ENCODE measurements at regions not wholly inside any gene's neighbourhood (a gene's known extent, or its start where the extent isn't known, plus 50 kb on each side); places are given as distances from the start of the nearest gene placed in this dataset.

GRCh38 chr3:177367788-177368187 lies 170.5 kb upstream of the TBL1XR1 start:
- no peak for DNase-seq (ENCODE audit: low read depth in 1 of 2, low spot score in 2 of 2)
- H3K4me1 ChIP-seq (replicated peaks in 1 of 4; ENCODE audit: control insufficient read depth in 3 of 4, insufficient read depth in 4 of 4, low read length in 3 of 4) = no peaks in the 10 kb centered on the region; a peak in 1 of 7 replicates
- no peak overlapping the region for H2AK5ac ChIP-seq (ENCODE audit: low read depth, low read length)
- H3K79me2 ChIP-seq (ENCODE audit: control insufficient read depth in 1 of 2, insufficient read depth in 2 of 2, low read length in 2 of 2) = no peaks in the 10 kb centered on the region
- ChIA-PET CTCF (ENCODE audit: partially characterized antibody) (no interaction called here), POLR2A (ENCODE audit: partially characterized antibody) (interaction anchor here (0.7 to 1.4 kb wide), 2 partner anchors 8 to 209 kb away, joined by 3 to 5 read pairs; no protein-coding TSS in a partner anchor)
- H3K27me3 ChIP-seq (replicated peaks in 1 of 4; ENCODE audit: control insufficient read depth in 3 of 4, extremely low read depth in 1 of 4, insufficient read depth in 3 of 4, low read length in 3 of 4) = no peaks in the 10 kb centered on the region
- H3K4me2 ChIP-seq (ENCODE audit: insufficient read depth in 1 of 2, low read depth in 2 of 2, low read length in 2 of 2) = no peak overlapping the region
- no peak overlapping the region for H4K91ac ChIP-seq (replicated peaks; ENCODE audit: insufficient read length, low read length)
- FAIRE-seq = no peak
- H3K4ac ChIP-seq (replicated peaks; ENCODE audit: insufficient read length, low read depth, low read length) = no peak overlapping the region
- WGBS, 2 experiments (ENCODE audit: extremely low coverage in 1 of 2, insufficient coverage in 1 of 2, insufficient read length in 1 of 2, insufficient replicate concordance in 2 of 2, low coverage in 1 of 2, low lambda C conversion rate in 2 of 2, missing lambda C conversion rate in 1 of 2) = 91% methylated on average over 8 of the region's 8 CpGs; no CpG with 5 or more reads in 1 of the 2 experiments
- no peak overlapping the region for H3K27ac ChIP-seq (ENCODE audit: low read depth, low read length)
- H3K4me3 ChIP-seq (ENCODE audit: extremely low read depth in 1 of 4, insufficient read depth in 2 of 4, low read depth in 3 of 4, low read length in 4 of 4) = no peak overlapping the region
- no peak overlapping the region for H3K23ac ChIP-seq (ENCODE audit: insufficient read length)
- no peaks in the 10 kb centered on the region for H3K36me3 ChIP-seq (ENCODE audit: control insufficient read depth in 2 of 4, insufficient read depth in 4 of 4, low read length in 3 of 4)
- no peak overlapping the region for H2BK5ac ChIP-seq (ENCODE audit: low read depth, low read length)
- no peaks in the 10 kb centered on the region for H4K20me1 ChIP-seq (replicated peaks in 1 of 2; ENCODE audit: control insufficient read depth in 1 of 2, insufficient read depth in 2 of 2, low read length in 2 of 2)
- H3K79me1 ChIP-seq (ENCODE audit: low read depth, low read length) = no peaks in the 10 kb centered on the region
- no peak overlapping the region for H3K9ac ChIP-seq (replicated peaks in 1 of 4; ENCODE audit: extremely low read depth in 1 of 4, low read depth in 3 of 4, low read length in 3 of 4)
- H3K14ac ChIP-seq (ENCODE audit: insufficient read length) = no peak overlapping the region
- H2BK20ac ChIP-seq (ENCODE audit: low read length) = no peak overlapping the region
- H2BK15ac ChIP-seq (ENCODE audit: low read length) = no peak overlapping the region
- no peak overlapping the region for H2BK120ac ChIP-seq (replicated peaks; ENCODE audit: low read depth, low read length)
- no peaks in the 10 kb centered on the region for H3K23me2 ChIP-seq (ENCODE audit: low read depth, low read length)
- no peak overlapping the region for H3K56ac ChIP-seq (replicated peaks; ENCODE audit: insufficient read length, low read depth, low read length)
- H3K9me3 ChIP-seq (ENCODE audit: insufficient read depth in 2 of 2, low read depth in 1 of 2, low read length in 1 of 2) = no peaks in the 10 kb centered on the region
- no peak overlapping the region for H4K8ac ChIP-seq (ENCODE audit: extremely low read depth, insufficient read depth, low read length)
- no peak overlapping the region for H2BK12ac ChIP-seq (ENCODE audit: low read depth, low read length)
- no peak overlapping the region for H3K18ac ChIP-seq (ENCODE audit: extremely low read depth, low read length)
- TF ChIP-seq MAX (IDR thresholded peaks at IDR 0.05) (no peak), SP2 (IDR thresholded peaks at IDR 0.05; ENCODE audit: low read length) (no peak)
- no peak overlapping the region for H4K5ac ChIP-seq (ENCODE audit: insufficient read length, low read depth, low read length)
- no peak overlapping the region for H2AFZ ChIP-seq (ENCODE audit: low read length)
